ENCODE measurements at regions not wholly inside any gene's neighbourhood (a gene's known extent, or its start where the extent isn't known, plus 50 kb on each side); places are given as distances from the start of the nearest gene placed in this dataset.

DNA sequence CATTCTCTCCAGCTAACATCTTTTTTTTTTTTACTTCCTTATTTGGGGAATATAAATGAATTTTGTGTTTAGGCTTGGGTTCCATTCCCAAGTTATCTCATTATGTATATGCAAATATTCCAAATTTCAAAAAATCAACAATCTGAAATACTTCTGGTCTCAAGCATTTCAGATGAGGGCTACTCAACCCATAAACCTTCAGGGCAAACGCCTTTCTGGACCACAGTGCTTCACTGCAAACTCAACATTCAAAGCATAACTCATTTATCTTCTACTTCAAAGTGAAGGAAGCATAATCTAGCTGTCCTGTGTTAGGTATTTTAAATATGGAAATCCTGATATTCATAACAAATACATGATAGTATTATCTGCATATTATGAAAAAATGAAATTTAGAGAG lies 161.7 kb upstream of the PGR start:
- no peak for TF ChIP-seq EZH2phosphoT487 (IDR thresholded peaks at IDR 0.05; ENCODE audit: low read length)
- TF ChIP-seq, protein P1, sequence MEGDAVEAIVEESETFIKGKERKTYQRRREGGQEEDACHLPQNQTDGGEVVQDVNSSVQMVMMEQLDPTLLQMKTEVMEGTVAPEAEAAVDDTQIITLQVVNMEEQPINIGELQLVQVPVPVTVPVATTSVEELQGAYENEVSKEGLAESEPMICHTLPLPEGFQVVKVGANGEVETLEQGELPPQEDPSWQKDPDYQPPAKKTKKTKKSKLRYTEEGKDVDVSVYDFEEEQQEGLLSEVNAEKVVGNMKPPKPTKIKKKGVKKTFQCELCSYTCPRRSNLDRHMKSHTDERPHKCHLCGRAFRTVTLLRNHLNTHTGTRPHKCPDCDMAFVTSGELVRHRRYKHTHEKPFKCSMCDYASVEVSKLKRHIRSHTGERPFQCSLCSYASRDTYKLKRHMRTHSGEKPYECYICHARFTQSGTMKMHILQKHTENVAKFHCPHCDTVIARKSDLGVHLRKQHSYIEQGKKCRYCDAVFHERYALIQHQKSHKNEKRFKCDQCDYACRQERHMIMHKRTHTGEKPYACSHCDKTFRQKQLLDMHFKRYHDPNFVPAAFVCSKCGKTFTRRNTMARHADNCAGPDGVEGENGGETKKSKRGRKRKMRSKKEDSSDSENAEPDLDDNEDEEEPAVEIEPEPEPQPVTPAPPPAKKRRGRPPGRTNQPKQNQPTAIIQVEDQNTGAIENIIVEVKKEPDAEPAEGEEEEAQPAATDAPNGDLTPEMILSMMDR (IDR thresholded peaks at IDR 0.05; ENCODE audit: low read length) = no peak

Data from MM.1S (cell line).